PFSK-1 (cell line): ENCODE measurements at regions not wholly inside any gene's neighbourhood (a gene's known extent, or its start where the extent isn't known, plus 50 kb on each side); places are given as distances from the start of the nearest gene placed in this dataset.

Experiments used
- FOXP2 ChIP-seq: optimal IDR thresholded peaks from 2 replicates; pipeline ENCODE3; 2011; ENCODE audit warnings: borderline replicate concordance, control low read depth, inconsistent platforms; ENCODE audit not compliant: insufficient read depth; ENCODE audit errors: extremely low read length, extremely low read depth
- POLR2AphosphoS5 ChIP-seq: IDR thresholded peaks from 2 replicates; pipeline ENCODE4 v1.6.1; 2012; ENCODE audit warnings: low read depth, mild to moderate bottlenecking, control low read depth, low read length, moderate library complexity
- REST ChIP-seq, 2 experiments: IDR thresholded peaks; 2 replicates each; pipeline versions ENCODE4 v1.6.1 to v1.8.0; 2011 to 2012; ENCODE audit warnings: low read depth in 2 of 2, low read length in 2 of 2, control low read depth in 1 of 2, inconsistent platforms in 1 of 2, mild to moderate bottlenecking in 1 of 2, moderate library complexity in 1 of 2; ENCODE audit not compliant: insufficient read depth in 1 of 2
- SIN3A ChIP-seq: IDR thresholded peaks from 2 replicates; pipeline ENCODE4 v1.6.1; 2012; ENCODE audit warnings: mild to moderate bottlenecking, low read length, moderate library complexity, borderline replicate concordance; ENCODE audit not compliant: insufficient read depth
- TAF1 ChIP-seq: IDR thresholded peaks from 2 replicates; pipeline ENCODE4 v1.6.1; 2012; ENCODE audit warnings: low read length, control low read depth, borderline replicate concordance; ENCODE audit not compliant: insufficient read depth

GRCh38 chr1:8232036-8232757 is 85.7 kb upstream of the SLC45A1 start:
- TF ChIP-seq SIN3A (no peak), POLR2AphosphoS5 (no peak), TAF1 (no peak), FOXP2 (no peak), REST (IDR thresholded peaks at IDR 0.05; ENCODE audit: insufficient read depth in 1 of 2, low read depth in 2 of 2, low read length in 2 of 2) (no peak)

GRCh38 chr1:8230292-8230621 is 87.7 kb upstream of the SLC45A1 start:
- TF ChIP-seq TAF1 (no peak), FOXP2 (no peak), POLR2AphosphoS5 (no peak), SIN3A (no peak), REST (IDR thresholded peaks at IDR 0.05; ENCODE audit: insufficient read depth in 1 of 2, low read depth in 2 of 2, low read length in 2 of 2) (no peak)

GRCh38 chr1:8228253-8228652 is 89.7 kb upstream of the SLC45A1 start:
- TF ChIP-seq REST (IDR thresholded peaks at IDR 0.05; ENCODE audit: insufficient read depth in 1 of 2, low read depth in 2 of 2, low read length in 2 of 2) (no peak), TAF1 (no peak), FOXP2 (no peak), SIN3A (no peak), POLR2AphosphoS5 (no peak)

- no peak for TF ChIP-seq TAF1
- no peak for TF ChIP-seq REST (IDR thresholded peaks at IDR 0.05; ENCODE audit: insufficient read depth in 1 of 2, low read depth in 2 of 2, low read length in 2 of 2)
- no peak for TF ChIP-seq FOXP2
- no peak for TF ChIP-seq POLR2AphosphoS5
- TF ChIP-seq SIN3A: no peak
Measured at GRCh38 chr1:8226747-8227146, 91.2 kb upstream of the SLC45A1 start.

- TF ChIP-seq FOXP2: no peak
- no peak for TF ChIP-seq POLR2AphosphoS5
- no peak for TF ChIP-seq REST (IDR thresholded peaks at IDR 0.05; ENCODE audit: insufficient read depth in 1 of 2, low read depth in 2 of 2, low read length in 2 of 2)
- no peak for TF ChIP-seq TAF1
- TF ChIP-seq SIN3A: no peak
Measured at GRCh38 chr1:8223526-8223925, 94.4 kb upstream of the SLC45A1 start.
